T-helper 1 cell (primary cell): ENCODE measurements at regions not wholly inside any gene's neighbourhood (a gene's known extent, or its start where the extent isn't known, plus 50 kb on each side); places are given as distances from the start of the nearest gene placed in this dataset.
A peak's percentile ranks its signal among the peaks of the same experiment; 100 is the strongest.
"Not testable (repeated sequence)": the region's sequence is repeated elsewhere in the genome, so short reads cannot be mapped to it uniquely, and the experiment has no call there.

Source experiments
- DNase-seq, 5 donors: peaks; one replicate each; pipeline ENCODE4 v3.0.0-alpha.2; 2012 to 2020

GRCh38 chr15:99464137-99464536, 101.6 kb upstream of the MEF2A start:
- no peak for DNase-seq

- no peak for DNase-seq
These were observed 99.0 kb upstream of the MEF2A start for GRCh38 chr15:99466701-99467337.

GRCh38 chr15:99467338-99467720, 98.5 kb upstream of the MEF2A start:
- DNase-seq: no peak

DNA sequence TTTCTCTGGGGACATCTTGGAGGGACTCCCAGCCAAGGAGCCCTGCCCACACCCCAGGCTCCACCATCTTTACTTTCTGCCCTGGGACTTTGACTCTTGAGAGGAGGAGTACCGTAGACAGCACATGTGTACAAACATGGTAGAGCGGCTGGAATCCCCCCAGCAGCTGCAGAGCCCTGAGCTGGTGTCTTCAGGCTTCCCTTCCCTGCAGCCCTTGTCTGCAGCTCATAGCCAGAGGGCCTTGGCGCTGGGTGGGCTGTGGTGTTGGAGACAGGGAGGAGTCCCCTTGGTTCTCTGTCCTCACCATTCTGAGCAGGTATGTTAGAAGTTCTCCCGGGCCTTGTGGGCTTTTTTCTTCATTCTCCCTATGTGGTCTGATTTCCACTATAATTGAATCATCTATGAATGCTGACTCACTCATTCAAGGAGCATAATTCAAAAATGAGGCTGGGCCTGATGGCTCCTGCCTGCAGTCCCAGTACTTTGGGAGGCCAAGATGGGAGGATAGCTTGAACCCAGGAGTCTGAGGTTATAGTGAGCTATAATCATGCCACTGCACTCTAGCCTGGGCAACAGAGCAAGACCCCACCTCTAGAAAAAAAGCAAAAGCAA, 97.8 kb upstream of the MEF2A start:
- no peak for DNase-seq

DNA sequence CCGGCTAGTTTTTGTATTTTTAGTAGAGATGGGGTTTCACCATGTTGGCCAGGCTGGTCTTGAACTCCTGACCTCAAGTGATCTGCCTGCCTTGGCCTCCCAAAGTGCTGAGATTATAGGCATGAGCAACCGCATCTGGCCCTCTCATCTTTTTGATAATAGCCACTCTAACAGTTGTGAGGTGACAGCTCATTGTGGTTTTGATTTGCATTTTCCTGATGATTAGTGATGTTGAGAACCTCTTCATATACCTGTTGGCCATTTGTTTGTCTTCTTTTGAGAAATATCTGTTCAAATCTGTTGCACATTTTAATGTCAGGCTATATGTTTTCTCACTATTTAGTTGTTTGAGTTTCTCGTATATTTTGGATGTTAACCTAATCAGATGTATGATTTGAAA, 95.6 kb upstream of the MEF2A start:
- DNase-seq: not testable (repeated sequence)

GRCh38 chr15:99472416-99473145, 93.2 kb upstream of the MEF2A start:
- no peak for DNase-seq

DNA sequence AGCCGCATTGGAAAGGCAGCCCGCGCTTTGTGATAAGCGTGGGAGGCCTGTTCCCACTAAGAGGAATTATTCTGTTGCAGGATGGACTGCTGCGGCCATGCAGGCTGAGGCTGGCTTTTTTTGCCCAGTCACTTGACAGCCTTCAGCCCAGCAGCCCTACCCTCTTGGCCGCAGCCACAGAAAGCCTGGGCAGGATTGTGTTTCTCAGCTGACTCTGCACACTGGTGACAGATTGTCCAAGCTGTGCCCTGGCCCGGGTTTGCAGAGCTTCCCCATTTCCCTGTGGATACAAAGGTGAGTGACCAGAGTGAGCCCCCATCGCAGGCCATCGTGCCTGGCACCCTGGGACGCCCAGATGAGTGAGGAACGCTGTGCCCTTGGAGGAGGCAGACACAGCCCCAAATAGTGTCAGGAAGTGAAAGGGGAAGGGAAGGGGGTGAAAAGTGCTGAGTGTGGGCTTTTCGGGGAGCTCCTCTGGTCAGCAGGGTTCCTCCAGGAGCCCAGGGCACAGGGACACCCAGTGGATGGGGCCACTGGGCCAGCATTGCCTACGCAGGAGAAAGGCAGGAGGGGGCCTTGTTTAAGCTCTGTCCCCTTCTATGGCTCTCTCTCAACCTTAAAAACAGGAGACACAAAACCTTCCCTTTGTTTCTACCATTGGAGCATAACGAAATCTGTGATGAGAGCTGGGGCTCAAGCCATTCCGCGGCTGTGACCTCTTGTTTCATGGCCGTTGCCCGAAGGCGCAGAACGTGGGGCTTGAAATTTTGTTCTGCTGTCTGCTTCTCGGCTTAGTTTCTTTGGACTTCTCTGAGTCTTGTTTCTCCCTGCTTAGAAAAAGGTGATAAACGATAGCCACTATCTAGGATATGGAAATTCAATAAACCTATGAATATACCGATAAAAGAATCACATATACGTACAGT, 91.5 kb upstream of the MEF2A start:
- DNase-seq: no peak

DNA sequence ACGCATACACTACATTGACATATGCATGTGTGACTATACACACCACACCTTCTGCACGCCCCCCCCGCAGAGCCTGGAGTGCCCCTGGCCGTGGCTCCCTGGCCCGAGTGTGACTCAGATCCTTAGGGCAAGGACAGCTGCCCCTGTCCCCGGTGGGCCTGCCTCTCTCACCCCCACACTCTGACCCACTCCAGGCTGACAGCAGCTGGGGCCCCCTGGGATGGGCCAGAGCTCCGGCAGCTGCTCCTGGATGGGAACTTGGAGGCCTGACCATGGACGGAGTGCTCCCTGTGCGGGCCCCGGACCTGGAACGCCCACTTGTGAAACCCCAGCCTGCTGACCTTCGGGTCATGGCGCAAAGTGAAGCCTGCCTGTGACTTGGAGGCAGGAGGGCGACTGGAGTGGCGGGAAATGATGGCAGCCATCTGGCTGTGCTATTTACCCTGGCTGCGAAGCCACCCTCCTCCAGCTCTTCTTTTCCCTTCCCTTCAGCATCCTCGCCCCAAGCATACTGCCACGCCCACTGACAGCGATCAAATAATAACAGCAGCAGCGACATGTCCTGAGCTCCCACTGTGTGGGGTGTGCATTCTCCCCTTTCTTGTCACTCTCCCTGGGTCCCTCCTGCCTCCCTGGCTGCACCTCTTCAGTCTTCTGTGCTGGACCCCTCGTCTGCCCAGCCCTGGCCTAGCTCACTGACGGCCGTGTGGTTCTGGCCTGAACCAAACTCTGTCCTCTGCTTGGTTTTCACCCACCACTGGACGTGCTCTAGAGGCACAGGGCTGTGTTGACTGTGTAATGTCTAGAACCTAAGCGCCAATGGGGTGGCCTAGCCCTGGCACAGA, 90.7 kb upstream of the MEF2A start:
- DNase-seq: no peak

- DNase-seq: no peak
These were observed 89.9 kb upstream of the MEF2A start for GRCh38 chr15:99475754-99476412.

- DNase-seq: peak in 1 of 5 donors; percentile 20
These were observed 89.2 kb upstream of the MEF2A start for GRCh38 chr15:99476413-99477222.

DNA sequence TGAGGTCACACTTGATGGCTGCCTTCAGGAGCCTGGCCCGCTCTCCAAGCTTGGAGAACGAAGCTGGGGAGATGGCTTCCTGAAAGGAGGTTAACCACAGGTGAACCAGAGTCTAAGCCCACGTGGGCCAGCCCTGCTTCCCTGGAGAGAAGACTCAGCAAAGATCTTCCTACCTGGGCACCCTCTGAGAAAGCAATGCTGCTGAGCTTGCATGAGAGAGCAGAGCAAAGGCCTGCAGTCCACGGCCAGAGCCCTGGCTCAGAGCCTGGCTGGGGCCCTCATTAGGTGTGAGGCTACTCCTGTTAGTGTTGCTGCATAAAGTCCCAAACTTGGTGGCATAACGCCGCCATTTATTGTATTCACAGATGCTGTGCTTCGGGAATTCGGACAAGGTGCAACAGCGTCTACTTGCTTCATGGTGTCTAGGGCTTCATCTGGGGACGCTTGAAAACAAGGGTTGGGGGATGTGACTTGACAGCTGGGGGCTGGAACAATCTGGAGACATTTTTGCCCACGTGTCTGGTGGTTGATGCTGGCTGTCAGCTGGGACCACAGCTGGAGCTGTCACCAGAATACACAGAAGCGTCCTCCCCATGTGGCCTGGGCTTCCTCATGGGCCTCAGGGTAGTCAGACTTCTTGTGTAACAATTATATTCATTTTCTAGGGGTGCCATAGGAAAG, 87.9 kb upstream of the MEF2A start:
- DNase-seq: no peak

DNA sequence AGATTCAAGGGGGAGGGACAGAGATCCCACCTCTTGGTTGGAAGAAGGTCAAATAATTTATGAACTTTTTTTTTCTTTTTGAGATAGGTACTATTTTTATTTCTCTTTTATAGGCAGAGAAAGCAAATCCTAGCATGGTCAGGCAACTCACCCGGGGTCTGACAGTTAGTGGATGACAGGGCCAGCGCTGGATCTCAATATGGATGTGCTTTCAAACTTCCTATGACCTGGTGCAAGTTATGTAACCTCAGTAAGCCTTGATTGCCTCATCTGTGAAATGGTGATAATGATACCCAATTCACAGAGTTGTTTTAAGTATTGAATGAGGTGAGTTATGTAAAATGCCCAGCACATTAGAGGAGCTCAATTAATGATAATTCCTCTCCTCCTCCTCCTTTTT, 86.8 kb upstream of the MEF2A start:
- DNase-seq: no peak

DNA sequence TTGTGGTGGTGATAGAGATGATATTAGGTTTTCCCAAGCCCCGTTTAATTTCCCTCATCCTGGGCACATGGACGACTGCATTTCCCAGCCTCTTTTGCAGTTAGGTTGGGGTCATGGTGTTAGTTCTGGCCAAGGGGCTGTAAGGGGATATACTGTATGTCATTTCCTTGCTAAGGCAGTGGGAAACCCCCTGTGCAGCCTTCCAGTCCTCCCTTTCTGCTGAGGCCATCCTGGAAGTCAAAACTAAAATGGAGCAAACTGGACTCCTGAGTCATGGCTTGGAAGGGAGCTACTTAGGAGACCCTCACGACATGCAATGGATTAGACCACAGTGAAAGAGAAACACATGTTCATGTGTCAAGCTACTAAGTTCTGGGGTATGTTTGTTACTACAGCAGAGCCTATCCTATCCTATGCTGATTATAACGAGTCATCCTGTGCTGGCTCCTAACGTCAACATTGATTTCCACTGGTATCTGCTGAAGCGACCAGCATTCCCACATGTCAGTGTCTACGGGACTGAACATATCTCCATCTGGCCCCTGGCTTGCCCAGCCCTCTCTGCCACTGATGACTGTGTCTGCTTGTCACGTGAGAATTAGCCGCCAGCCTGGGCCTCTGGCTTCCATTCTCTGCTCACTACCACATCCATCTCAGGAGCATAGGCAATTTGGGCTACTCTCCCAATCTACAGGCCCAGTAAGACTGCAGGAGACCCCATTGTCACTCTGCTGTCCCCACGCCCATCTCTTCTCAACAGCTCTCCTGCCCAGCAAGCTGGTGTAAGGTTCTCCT, 85.6 kb upstream of the MEF2A start:
- DNase-seq: no peak

GRCh38 chr15:99481113-99481950, 84.5 kb upstream of the MEF2A start:
- DNase-seq: no peak

- no peak for DNase-seq
These were observed 83.9 kb upstream of the MEF2A start for GRCh38 chr15:99481951-99482230.

DNA sequence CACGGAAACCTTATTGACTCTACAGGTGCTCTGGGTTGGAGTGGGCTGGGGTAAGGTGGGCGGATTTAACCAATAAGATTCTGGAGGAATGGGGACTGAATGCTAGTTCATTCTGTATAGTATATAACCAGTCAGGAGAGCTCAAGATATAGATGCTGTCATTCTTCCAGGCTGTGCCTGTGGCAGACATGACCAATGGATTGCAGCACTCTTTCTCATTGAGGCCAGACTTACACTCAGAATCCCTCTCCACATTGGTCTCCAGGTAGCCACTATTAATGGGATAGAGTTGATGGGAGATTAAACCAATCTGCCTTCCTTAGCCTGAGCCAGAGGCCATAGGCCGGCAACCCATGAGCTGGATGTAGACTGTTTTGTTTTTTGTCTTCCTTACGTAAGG, 82.8 kb upstream of the MEF2A start:
- no peak for DNase-seq

DNA sequence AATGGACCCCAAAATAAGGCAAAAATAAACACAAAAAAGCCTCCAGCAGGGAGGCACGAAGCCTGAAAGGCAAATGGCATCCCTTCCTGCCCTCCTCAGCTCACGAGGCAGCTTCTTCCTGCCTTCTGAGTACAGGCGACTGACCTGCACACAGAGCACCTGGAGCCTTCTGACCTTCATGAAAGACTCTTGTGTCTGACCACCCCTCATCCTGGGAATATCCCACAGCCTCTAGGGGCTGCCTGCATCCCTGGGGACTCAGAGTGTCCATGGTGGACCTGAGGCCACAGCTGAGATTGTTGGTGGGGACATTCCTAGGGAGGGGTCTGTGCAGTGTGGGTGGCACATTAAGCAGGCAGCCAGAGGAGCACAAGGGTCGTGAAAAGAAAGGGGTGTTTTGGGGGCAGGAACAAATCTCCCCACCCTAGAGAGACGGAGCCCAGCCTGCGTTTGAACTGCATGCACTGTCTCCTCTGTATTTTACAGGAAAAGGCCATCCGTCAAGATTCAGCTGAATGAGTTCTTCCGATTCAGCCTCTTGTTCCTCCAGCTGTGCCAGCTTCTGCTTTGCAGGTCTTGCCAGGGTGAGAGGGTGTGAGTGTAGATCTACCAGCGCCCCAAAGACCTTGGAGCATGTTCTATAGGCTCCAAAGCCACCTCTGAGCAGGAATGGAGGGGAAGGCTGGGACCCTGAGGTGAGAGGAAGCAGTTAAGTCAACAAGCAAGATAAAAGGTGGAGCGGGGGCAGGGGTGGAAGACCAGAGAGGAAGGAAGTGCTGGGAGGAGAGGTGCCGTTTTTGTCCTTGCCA, 80.4 kb upstream of the MEF2A start:
- DNase-seq: no peak

DNA sequence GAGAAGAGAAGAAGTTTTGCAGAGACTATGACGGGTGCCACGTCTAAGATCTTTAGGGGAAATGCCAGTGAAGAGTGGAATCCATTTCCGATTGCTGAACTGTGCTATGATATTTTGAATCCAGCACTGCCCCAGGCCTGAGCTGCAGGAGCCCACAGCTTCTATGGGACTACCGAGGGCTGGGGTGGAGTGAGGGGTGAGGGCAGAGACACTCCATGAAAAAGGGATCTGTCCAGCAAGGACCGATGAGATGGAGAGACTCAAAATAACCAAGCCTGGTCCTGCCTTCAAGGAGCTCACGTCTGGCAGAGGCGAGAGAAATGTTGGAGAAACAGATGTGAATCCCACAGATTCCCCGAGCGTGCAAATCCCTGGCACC, 79.8 kb upstream of the MEF2A start:
- DNase-seq: no peak
